GM12891 (cell line): ENCODE measurements at regions not wholly inside any gene's neighbourhood (a gene's known extent, or its start where the extent isn't known, plus 50 kb on each side); places are given as distances from the start of the nearest gene placed in this dataset.

Experiments used
- DNase-seq: peaks from one replicate; pipeline ENCODE4 v3.0.0; 2011; ENCODE audit warnings: low spot score; ENCODE audit not compliant: insufficient read length
- FAIRE-seq: peaks from 2 replicates; lab custom pipeline; 2011; peaks lifted over from hg19 to GRCh38; lab: Jason Lieb, UNC
- PAX5 ChIP-seq: IDR thresholded peaks from 2 replicates; pipeline ENCODE4 v1.6.1; 2011; ENCODE audit warnings: low read length, moderate library complexity, mild to moderate bottlenecking; ENCODE audit not compliant: insufficient read depth, severe bottlenecking
- POLR2A ChIP-seq: IDR thresholded peaks from 2 replicates; pipeline ENCODE4 v1.6.1; 2011; ENCODE audit warnings: low read depth, low read length, control low read depth
- POLR2AphosphoS5 ChIP-seq: IDR thresholded peaks from 2 replicates; pipeline ENCODE4 v1.6.1; 2011; ENCODE audit warnings: low read depth, low read length, control low read depth
- POU2F2 ChIP-seq: IDR thresholded peaks from 2 replicates; pipeline ENCODE4 v1.6.1; 2011; ENCODE audit warnings: low read depth, mild to moderate bottlenecking, control low read depth, low read length, moderate library complexity
- SPI1 ChIP-seq: IDR thresholded peaks from 2 replicates; pipeline ENCODE4 v1.6.1; 2011; ENCODE audit warnings: low read depth, low read length, control low read depth
- TAF1 ChIP-seq: IDR thresholded peaks from 2 replicates; pipeline ENCODE4 v1.6.1; 2011; ENCODE audit warnings: low read depth, low read length, control low read depth

DNA sequence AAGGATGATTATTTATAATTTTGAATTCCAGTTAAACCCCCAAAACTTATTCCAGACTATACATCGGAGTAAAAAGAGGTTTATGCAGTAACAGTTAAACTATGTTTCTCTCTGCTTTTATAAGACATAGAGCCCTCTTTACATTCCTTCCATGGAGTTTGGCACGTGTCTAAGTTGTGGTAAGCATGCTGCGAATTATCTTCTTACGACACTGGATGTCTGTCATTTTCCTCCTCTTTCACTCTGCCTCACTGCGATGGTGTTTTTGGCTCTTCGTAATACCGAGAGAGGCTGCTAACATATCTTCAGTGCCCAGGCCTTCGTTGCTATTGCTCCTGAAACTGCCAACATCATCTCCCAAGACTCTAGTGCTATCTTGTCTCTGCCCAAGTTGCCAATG lies 83.9 kb upstream of the TGFBR2 start:
- no peak for DNase-seq
- no peak for FAIRE-seq
- TF ChIP-seq SPI1 (no peak), POLR2A (no peak), PAX5 (no peak), POLR2AphosphoS5 (no peak), TAF1 (no peak), POU2F2 (no peak)

DNA sequence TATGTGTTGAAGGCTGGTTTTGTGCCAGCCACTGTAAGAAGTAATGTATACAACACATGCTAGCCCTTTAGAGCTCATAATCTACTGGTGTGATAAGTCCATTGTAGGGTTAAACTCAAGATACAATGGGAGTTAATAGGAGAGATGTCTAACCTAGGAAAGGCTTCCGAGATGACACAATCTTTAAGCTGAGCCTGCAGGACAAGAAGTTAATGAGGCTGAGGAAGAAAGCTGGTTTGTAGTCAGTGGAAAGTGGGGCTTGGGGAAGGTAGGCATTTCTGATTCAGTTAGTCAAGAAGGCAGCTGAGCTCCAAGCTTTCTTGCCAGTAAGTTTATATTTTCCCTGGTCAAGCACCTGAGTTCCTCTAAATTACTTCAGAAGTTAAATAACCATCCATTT lies 83.0 kb upstream of the TGFBR2 start:
- DNase-seq, result no peak
- FAIRE-seq, result no peak
- TF ChIP-seq POLR2AphosphoS5, result no peak
- no peak for TF ChIP-seq POLR2A
- no peak for TF ChIP-seq TAF1
- no peak for TF ChIP-seq PAX5
- no peak for TF ChIP-seq SPI1

DNA sequence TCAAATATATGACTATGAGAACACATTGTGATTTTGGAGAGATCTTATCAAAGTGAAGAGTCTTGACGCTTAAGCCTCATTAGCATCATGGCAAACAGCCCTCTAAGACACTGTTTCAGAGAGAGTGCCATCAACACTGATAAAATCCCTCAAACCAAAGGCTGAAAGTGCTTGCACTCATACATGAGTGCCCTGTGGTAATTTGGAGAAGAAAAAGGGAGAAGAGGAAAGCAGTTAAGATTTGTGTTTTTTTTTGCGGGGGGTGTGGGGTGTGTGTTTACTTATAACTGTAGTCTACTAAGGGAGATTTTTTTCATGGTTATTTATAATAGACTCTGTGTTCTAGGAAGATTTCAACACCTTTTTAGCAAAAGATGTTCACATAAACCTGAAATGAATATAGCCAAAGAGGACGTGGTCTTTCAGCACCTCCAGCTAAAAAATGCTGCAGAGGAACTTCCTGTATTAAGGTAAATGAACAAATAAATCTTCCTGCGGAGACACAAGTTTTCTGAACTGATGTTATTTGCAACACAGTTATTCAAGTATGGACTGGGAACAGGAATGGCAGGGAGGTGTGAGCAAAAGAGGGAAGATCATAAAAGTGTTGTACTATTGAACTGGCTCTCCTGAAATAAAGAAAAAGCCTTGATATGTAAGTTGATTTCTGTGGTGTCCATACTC lies 81.9 kb upstream of the TGFBR2 start:
- FAIRE-seq (no peak), DNase-seq (no peak)
- TF ChIP-seq PAX5, result no peak
- no peak for TF ChIP-seq TAF1
- no peak for TF ChIP-seq SPI1
- TF ChIP-seq POLR2A, result no peak
- TF ChIP-seq POU2F2, result no peak
- no peak for TF ChIP-seq POLR2AphosphoS5

DNA sequence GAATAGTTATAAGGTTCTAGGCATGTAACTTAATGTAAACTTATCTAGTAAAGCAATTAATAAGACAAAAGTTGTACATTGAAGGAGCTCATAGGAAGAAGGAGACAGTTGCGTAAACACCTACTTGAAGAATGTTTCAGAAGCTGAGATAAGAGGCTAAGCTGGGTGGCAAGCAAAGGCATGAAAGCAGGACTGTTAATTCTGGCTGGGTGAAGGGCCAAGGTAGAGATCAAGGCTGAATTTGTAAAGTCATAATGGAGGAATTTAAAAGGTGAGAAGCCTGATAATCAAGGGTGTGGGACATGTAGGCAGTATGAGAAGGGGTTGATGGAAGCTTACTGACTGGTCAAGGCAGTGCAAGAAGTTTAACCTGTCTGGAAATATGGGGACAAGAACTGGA lies 80.4 kb upstream of the TGFBR2 start:
- TF ChIP-seq PAX5, result no peak
- TF ChIP-seq POLR2AphosphoS5, result no peak
- no peak for TF ChIP-seq TAF1
- TF ChIP-seq SPI1, result no peak
- DNase-seq, result no peak
- no peak for FAIRE-seq

DNA sequence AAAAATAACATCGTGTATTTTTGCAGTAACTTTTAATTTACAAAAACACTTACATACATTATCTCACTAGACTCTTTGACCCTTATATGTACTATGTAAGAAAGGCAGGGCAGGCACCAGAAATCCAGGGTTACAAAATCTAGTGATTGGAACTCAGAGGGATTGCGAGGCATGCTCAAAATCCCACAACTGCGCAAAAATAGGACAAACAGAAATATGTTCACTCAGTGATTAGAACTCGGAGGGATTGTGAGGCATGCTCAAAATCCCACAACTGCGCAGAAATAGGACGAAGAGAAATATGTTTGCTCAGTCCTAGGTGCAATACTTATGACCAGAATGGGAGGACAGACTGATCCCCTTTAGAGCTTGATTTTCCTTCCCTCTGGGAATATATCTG lies 79.2 kb upstream of the TGFBR2 start:
- TF ChIP-seq POU2F2 (no peak), SPI1 (no peak), PAX5 (no peak), POLR2A (no peak), TAF1 (no peak), POLR2AphosphoS5 (no peak)
- FAIRE-seq, result no peak

DNA sequence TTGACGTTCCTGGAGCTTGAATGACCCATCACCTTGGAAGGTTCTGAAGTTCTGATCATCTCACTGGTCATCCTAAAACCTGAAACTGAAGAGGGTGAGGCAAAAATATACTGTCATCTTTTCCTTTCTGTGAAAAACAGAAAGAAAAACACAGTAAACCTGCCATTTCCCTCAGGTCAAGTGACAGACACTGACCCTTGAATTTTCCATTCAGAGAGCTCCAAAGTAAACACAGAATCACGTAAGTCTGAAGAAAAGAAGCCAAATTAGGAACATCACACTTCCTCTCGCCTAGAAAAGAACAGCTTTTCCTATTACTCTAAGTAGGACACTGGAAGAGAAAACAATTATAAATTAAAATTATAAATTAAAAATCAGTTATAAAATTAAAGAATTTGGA lies 78.7 kb upstream of the TGFBR2 start:
- TF ChIP-seq SPI1 (no peak), PAX5 (no peak), POU2F2 (no peak), POLR2A (no peak), POLR2AphosphoS5 (no peak), TAF1 (no peak)
- no peak for DNase-seq
- FAIRE-seq, result no peak

More for the DNA sequence above, 79.2 kb upstream of the TGFBR2 start:
- DNase-seq, result no peak

DNA sequence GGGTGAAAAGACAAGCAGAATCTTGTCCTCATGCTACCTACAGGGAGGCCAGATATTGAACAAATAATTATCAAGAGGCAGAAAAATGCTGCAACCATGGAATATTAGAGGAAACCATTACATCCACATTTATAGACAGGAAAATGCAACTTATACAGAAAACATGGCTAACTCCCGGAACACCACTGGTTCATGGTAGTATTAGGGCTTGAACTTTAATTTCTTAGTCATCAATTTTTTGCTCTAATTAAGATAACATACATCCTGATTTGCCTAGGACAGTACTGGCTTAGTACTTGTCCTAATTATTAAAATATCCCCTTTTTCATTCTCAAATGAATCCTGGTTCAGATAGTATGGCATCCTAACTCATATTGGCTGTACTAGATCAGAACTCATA lies 76.3 kb upstream of the TGFBR2 start:
- FAIRE-seq (no peak), DNase-seq (no peak)
- TF ChIP-seq TAF1, result no peak
- no peak for TF ChIP-seq POU2F2
- TF ChIP-seq PAX5, result no peak
- no peak for TF ChIP-seq POLR2A
- no peak for TF ChIP-seq SPI1
- no peak for TF ChIP-seq POLR2AphosphoS5

DNA sequence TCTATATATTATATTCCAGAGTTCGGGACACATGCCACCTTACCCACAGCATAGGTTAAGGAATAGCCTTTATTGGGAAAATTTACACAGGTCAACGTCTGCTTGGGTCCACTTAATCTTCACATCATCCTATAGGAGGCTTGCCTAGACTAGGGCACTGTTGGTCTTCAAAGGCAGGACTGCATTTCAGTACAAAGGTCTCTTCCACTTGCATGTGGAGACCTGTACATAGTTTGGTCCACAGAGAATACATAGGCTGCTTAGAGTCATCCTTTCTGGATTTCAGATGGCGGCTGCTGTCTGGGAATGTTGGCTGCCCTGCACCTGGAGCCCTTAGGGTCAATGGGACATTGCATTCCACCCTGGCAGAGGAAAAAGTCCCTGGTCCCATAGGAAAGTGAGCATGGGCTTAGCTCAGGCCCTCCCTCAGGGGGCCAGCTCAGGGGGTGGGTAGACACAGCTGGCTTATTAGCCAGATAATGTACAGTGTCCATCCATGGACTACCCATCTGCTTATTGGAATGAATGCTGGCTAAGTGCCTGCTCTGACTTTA lies 75.3 kb upstream of the TGFBR2 start:
- FAIRE-seq (no peak), DNase-seq (no peak)
- no peak for TF ChIP-seq POU2F2
- TF ChIP-seq PAX5, result no peak

DNA sequence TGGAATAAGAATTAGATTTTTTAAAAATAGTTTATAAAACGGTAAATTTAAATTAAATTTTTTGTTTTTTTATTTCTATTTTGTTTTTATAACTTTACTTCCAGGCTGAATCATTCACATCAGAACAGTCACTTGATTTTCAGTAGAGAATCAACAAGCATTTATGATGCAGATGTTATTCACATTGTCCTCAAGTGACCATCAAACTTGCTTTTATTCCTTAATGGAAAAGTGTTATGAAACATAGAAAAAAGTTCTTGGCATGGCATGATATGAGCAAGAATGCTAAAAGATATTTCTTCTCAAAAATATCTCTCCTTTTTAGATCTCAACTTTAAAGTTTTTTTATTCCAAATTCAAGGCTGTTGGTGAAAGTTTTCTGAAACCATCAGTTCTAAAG lies 70.9 kb upstream of the TGFBR2 start:
- no peak for FAIRE-seq

DNA sequence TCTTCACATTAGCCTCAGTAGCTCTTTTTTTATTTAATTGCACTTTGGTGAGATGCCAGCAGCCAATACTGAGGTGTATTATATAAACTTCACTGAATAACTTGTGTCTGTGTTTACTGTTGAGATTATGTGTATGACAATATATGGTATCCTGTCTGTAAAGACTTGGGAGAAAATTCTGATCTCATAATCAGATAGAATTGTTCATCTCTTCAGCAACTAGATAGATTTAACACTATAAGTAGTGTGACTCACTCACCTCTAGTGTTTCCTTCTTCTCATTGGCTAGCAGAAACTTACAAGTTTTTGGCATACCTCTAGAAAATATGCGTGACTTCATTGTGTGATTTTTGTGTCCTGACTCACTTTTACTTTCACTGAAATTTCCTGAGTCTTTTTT lies 67.6 kb upstream of the TGFBR2 start:
- FAIRE-seq (no peak), DNase-seq (no peak)
- TF ChIP-seq POLR2AphosphoS5 (no peak), SPI1 (no peak), POU2F2 (no peak), PAX5 (no peak), POLR2A (no peak), TAF1 (no peak)

More for the DNA sequence above, 70.9 kb upstream of the TGFBR2 start:
- TF ChIP-seq SPI1 (no peak), PAX5 (no peak), POU2F2 (no peak), POLR2AphosphoS5 (no peak), POLR2A (no peak), TAF1 (no peak)
- DNase-seq, result no peak
